Uterus (tissue), 3 donors: ENCODE measurements at regions not wholly inside any gene's neighbourhood (a gene's known extent, or its start where the extent isn't known, plus 50 kb on each side); places are given as distances from the start of the nearest gene placed in this dataset.

Experiments used
- DNase-seq, 2 donors: peaks; one replicate each; pipeline ENCODE4 v3.0.0-alpha.2; 2019 to 2020
- H3K27ac ChIP-seq, 2 donors: fragments of 200-600 bp; sonication (generic); 1 replicate in 1 of 2; 2 replicates in 1 of 2; pipeline ENCODE4 v1.5.1; 2016 to 2018
- H3K27me3 ChIP-seq, 2 donors: fragments of 200-600 bp; sonication (generic); one replicate each; pipeline ENCODE4 v1.5.1; 2018 to 2019; ENCODE audit warnings: control low read depth in 1 of 2
- H3K36me3 ChIP-seq, 2 donors: fragments of 200-600 bp; sonication (generic); one replicate each; pipeline ENCODE4 v1.5.1; 2019; ENCODE audit warnings: control low read depth in 1 of 2
- H3K4me1 ChIP-seq, 2 donors: fragments of 200-600 bp; sonication (generic); one replicate each; pipeline ENCODE4 v1.5.1; 2018 to 2019; ENCODE audit warnings: control low read depth in 1 of 2
- H3K4me3 ChIP-seq, 2 donors: fragments of 200-600 bp; sonication (generic); 1 replicate in 1 of 2; 2 replicates in 1 of 2; pipeline ENCODE4 v1.5.1; 2018 to 2019; ENCODE audit warnings: mild to moderate bottlenecking in 1 of 2
- H3K9me3 ChIP-seq, 2 donors: fragments of 200-600 bp; sonication (generic); one replicate each; pipeline ENCODE4 v1.5.1; 2019; ENCODE audit warnings: control low read depth in 1 of 2
- POLR2A ChIP-seq, 2 donors: fragments of 450-650 bp; IDR thresholded peaks; one replicate each; pipeline ENCODE4 v1.6.1; 2016; ENCODE audit warnings: antibody characterized with exemption in 2 of 2, mild to moderate bottlenecking in 1 of 2, moderate library complexity in 1 of 2
- intact Hi-C: fragments of 100-400 bp; cut with DNase I; formaldehyde crosslinking; loops from one replicate; pipeline ENCODE4 v1.15.1; 2023; ENCODE audit warnings: low total_unique reads
- TF ChIP-seq, protein P1 (sequence below), 4 experiments: fragments of 200-600 bp in 2 of 4; fragments of 450-650 bp in 2 of 4; sonication (generic) in 2 of 4; IDR thresholded peaks; one replicate each; pipeline ENCODE4 v1.5.1; 2016 to 2019; ENCODE audit warnings: antibody characterized with exemption in 4 of 4, mild to moderate bottlenecking in 2 of 4, moderate library complexity in 1 of 4
- donor health status: DM: yes; HTN: yes; CAD: no.

DNA sequence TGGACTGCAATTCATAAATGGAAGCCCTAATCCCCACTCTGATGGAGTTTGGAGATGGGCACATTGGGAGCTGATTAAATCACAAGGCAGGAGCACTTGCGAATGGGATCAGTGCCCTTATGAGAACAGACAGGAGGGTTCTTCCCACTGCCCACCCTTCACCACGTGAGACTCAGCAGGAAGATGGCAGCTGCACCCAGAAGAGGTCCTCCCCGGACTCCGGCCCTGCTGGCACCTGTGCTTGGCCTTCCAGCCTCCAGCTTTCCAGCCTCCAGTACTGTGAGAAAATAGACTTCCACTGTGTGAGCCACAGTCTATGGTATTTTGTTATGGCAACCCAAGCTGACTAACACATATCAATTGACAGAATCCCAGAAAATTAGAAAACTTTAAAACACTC is 267.6 kb upstream of the SALL3 start:
- TF ChIP-seq POLR2A (IDR thresholded peaks at IDR 0.05): no peak
- TF ChIP-seq, protein P1, sequence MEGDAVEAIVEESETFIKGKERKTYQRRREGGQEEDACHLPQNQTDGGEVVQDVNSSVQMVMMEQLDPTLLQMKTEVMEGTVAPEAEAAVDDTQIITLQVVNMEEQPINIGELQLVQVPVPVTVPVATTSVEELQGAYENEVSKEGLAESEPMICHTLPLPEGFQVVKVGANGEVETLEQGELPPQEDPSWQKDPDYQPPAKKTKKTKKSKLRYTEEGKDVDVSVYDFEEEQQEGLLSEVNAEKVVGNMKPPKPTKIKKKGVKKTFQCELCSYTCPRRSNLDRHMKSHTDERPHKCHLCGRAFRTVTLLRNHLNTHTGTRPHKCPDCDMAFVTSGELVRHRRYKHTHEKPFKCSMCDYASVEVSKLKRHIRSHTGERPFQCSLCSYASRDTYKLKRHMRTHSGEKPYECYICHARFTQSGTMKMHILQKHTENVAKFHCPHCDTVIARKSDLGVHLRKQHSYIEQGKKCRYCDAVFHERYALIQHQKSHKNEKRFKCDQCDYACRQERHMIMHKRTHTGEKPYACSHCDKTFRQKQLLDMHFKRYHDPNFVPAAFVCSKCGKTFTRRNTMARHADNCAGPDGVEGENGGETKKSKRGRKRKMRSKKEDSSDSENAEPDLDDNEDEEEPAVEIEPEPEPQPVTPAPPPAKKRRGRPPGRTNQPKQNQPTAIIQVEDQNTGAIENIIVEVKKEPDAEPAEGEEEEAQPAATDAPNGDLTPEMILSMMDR (IDR thresholded peaks at IDR 0.05): no peak
- Histone ChIP-seq H3K27ac (no peak overlapping the region), H3K4me1 (no peaks in the 10 kb centered on the region), H3K9me3 (no peaks in the 10 kb centered on the region), H3K27me3 (no peaks in the 10 kb centered on the region), H3K36me3 (no peaks in the 10 kb centered on the region), H3K4me3 (no peak overlapping the region)
- DNase-seq: no peak
- intact Hi-C loops: no loop called here

DNA sequence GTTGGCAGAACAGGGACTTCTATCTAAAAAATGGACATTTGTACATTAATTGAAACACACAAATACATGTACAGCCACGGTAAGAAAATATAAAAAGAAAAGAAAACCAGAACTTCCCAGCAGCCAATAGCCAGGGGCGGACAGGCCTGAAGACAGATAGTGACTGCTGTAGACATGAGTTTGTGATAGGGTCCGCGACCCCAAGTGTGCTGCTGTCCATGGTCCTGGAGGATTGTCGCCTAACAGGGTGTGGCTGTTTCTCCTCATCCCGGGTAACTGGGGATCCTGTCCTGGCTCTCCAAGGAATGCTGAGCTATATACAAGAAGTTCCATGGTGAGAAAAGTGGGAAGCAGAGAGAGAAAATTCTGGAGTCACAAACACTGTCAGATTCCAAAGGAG is 266.5 kb upstream of the SALL3 start:
- Histone ChIP-seq H3K9me3 (no peaks in the 10 kb centered on the region), H3K27ac (no peak overlapping the region), H3K4me3 (no peak overlapping the region), H3K36me3 (no peaks in the 10 kb centered on the region), H3K4me1 (no peaks in the 10 kb centered on the region), H3K27me3 (no peaks in the 10 kb centered on the region)
- intact Hi-C loops: no loop called here
- no peak for TF ChIP-seq POLR2A (IDR thresholded peaks at IDR 0.05)
- TF ChIP-seq, protein P1 (IDR thresholded peaks at IDR 0.05): no peak
- no peak for DNase-seq

DNA sequence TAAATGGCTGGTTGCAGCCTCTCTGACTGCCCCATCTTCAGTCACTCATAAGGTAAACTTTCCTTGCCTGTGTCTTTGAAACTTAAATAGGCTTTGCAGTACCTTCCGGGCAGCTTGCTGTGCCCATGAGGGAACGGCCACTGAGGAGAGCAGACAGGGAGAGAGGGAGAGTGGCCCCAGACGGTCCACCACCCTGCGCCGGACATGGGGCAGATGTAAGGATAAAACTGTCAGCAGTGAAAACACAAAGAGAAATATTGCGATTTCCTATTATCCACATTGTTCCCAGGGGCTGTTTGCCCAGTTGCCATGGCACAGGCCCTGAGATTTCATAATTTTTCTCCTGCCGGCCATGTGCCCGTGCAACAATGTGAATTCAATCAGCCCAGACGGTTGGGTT is 265.9 kb upstream of the SALL3 start:
- H3K36me3 ChIP-seq: no peaks in the 10 kb centered on the region
- H3K27me3 ChIP-seq: no peaks in the 10 kb centered on the region
- H3K4me1 ChIP-seq: no peaks in the 10 kb centered on the region
- intact Hi-C loops: no loop called here
- TF ChIP-seq, protein P1 (IDR thresholded peaks at IDR 0.05): no peak
- TF ChIP-seq POLR2A (IDR thresholded peaks at IDR 0.05): no peak
- no peak for DNase-seq
- no peaks in the 10 kb centered on the region for H3K9me3 ChIP-seq
- H3K4me3 ChIP-seq: no peak overlapping the region
- H3K27ac ChIP-seq: no peak overlapping the region

DNA sequence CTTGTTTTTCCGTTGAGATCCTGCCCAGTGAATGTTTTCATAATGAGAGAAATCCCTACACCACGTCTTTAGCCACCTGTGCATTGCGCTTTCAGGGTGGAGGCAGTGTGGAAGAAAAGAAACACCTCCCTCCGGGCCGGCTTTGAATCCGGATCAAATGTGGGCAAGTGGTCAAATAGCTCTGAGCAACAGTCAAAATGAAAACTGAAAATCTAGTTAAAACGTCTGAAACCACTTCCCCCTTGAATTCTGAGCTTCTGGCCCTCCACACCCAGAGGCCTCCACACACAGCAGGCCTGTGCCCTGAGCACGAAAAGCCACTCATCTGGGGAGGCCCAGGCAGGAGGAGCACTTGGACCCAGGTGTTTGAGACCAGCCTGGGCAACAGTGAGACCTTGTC is 263.6 kb upstream of the SALL3 start:
- no peaks in the 10 kb centered on the region for H3K4me1 ChIP-seq
- no peak overlapping the region for H3K27ac ChIP-seq
- TF ChIP-seq, protein P1 (IDR thresholded peaks at IDR 0.05): no peak
- TF ChIP-seq POLR2A (IDR thresholded peaks at IDR 0.05): no peak
- intact Hi-C loops: no loop called here
- no peaks in the 10 kb centered on the region for H3K9me3 ChIP-seq
- no peak overlapping the region for H3K4me3 ChIP-seq
- no peak for DNase-seq
- no peaks in the 10 kb centered on the region for H3K27me3 ChIP-seq
- H3K36me3 ChIP-seq: no peaks in the 10 kb centered on the region

DNA sequence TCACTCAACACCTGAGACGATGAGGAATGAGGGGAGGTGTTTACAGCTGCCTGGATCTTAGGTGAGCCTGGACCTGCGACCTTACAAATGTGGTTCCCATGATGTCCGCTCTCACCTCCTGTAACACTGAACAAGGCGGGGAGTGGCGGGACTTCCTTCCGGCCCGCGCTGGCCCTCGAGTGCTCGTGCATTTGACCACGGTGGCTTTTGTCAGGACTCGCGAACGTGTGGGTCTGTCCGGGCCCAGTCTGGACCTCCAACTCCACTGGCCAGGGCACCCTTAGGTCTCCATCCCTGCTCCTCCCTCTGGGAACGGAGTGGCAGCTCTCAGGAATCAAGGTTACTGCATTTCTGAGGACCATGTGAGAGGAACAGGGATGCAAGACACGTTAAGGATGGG is 263.0 kb upstream of the SALL3 start:
- Histone ChIP-seq H3K27ac (no peak overlapping the region), H3K4me3 (no peak overlapping the region), H3K4me1 (no peaks in the 10 kb centered on the region), H3K36me3 (no peaks in the 10 kb centered on the region), H3K9me3 (no peaks in the 10 kb centered on the region), H3K27me3 (no peaks in the 10 kb centered on the region)
- intact Hi-C loops: no loop called here
- no peak for TF ChIP-seq POLR2A (IDR thresholded peaks at IDR 0.05)
- TF ChIP-seq, protein P1 (IDR thresholded peaks at IDR 0.05): no peak
- DNase-seq: no peak
